GM23338 (cell line): ENCODE measurements at regions not wholly inside any gene's neighbourhood (a gene's known extent, or its start where the extent isn't known, plus 50 kb on each side); places are given as distances from the start of the nearest gene placed in this dataset.

Experiments
- ATAC-seq: fragments of 200-7000 bp; cut with Tn5 transposase; 3 replicates; pipeline ENCODE4 v1.9.1; 2020
- DNase-seq: peaks from one replicate; pipeline ENCODE4 v3.0.0-alpha.2; 2015; ENCODE audit warnings: low spot score
- H2AFZ ChIP-seq: fragments of 200-600 bp; sonication (generic); 2 replicates; pipeline ENCODE4 v1.8.0; 2016; ENCODE audit warnings: antibody characterized with exemption, mild to moderate bottlenecking, moderate library complexity
- H3F3A ChIP-seq: fragments of 200-600 bp; sonication (generic); replicated peaks from 2 replicates; pipeline ENCODE4 v1.8.0; 2017; ENCODE audit warnings: antibody characterized with exemption, mixed run types, low read depth
- H3K27ac ChIP-seq: fragments of 200-600 bp; sonication (generic); 2 replicates; pipeline ENCODE4 v1.6.1; 2016; ENCODE audit warnings: low read depth
- H3K27me3 ChIP-seq: fragments of 200-600 bp; sonication (generic); 2 replicates; pipeline ENCODE4 v1.8.0; 2016; ENCODE audit warnings: mild to moderate bottlenecking, mixed run types, moderate library complexity; ENCODE audit not compliant: insufficient read depth
- H3K36me3 ChIP-seq: fragments of 200-600 bp; sonication (generic); 2 replicates; pipeline ENCODE4 v1.8.0; 2016; ENCODE audit warnings: mild to moderate bottlenecking; ENCODE audit not compliant: insufficient read depth
- H3K4me1 ChIP-seq: fragments of 200-600 bp; sonication (generic); 2 replicates; pipeline ENCODE4 v1.8.0; 2016; ENCODE audit warnings: mild to moderate bottlenecking, moderate library complexity; ENCODE audit not compliant: insufficient read depth
- H3K4me2 ChIP-seq: fragments of 200-600 bp; sonication (generic); 2 replicates; pipeline ENCODE4 v1.7.1; 2017; ENCODE audit warnings: mixed run types
- H3K4me3 ChIP-seq: fragments of 200-600 bp; sonication (generic); 2 replicates; pipeline ENCODE4 v1.6.1; 2016; ENCODE audit warnings: mixed run types
- H3K79me2 ChIP-seq: fragments of 200-600 bp; sonication (generic); replicated peaks from 2 replicates; pipeline ENCODE4 v1.8.0; 2017; ENCODE audit warnings: mild to moderate bottlenecking; ENCODE audit not compliant: insufficient read depth
- H3K9me2 ChIP-seq: fragments of 200-600 bp; sonication (generic); 2 replicates; pipeline ENCODE4 v1.8.0; 2017; ENCODE audit not compliant: insufficient read depth
- H4K20me1 ChIP-seq: fragments of 200-600 bp; sonication (generic); replicated peaks from 2 replicates; pipeline ENCODE4 v1.8.0; 2017; ENCODE audit warnings: mild to moderate bottlenecking; ENCODE audit not compliant: insufficient read depth
- H3K27ac Mint-ChIP-seq: 2 replicates; pipeline ENCODE4 v1.8.0; 2020; ENCODE audit warnings: inconsistent platforms, mild to moderate bottlenecking, moderate library complexity, mixed read lengths
- H3K27me3 Mint-ChIP-seq: 3 replicates; pipeline ENCODE4 v1.8.0; 2022; ENCODE audit warnings: low read depth, mild to moderate bottlenecking, moderate library complexity, mixed read lengths, inconsistent platforms; ENCODE audit not compliant: insufficient read depth, poor library complexity
- H3K36me3 Mint-ChIP-seq: 3 replicates; pipeline ENCODE4 v1.8.0; 2021; ENCODE audit warnings: low read depth, mild to moderate bottlenecking, inconsistent platforms, moderate library complexity, mixed read lengths
- H3K4me1 Mint-ChIP-seq: 3 replicates; pipeline ENCODE4 v1.8.0; 2020; ENCODE audit warnings: mild to moderate bottlenecking, inconsistent platforms, mixed read lengths
- H3K4me3 Mint-ChIP-seq: 3 replicates; pipeline ENCODE4 v1.8.0; 2021; ENCODE audit warnings: moderate library complexity, mild to moderate bottlenecking, inconsistent platforms, mixed read lengths
- H3K9me3 Mint-ChIP-seq: 3 replicates; pipeline ENCODE4 v1.8.0; 2020; ENCODE audit warnings: moderate library complexity, mild to moderate bottlenecking, inconsistent platforms, mixed read lengths
- EZH2 ChIP-seq: fragments of 200-600 bp; sonication (generic); IDR thresholded peaks from one replicate; pipeline ENCODE4 v1.8.0; 2017; ENCODE audit warnings: antibody characterized with exemption, mild to moderate bottlenecking, low read depth; ENCODE audit not compliant: unreplicated experiment
- NANOG ChIP-seq: IDR thresholded peaks from 2 replicates; pipeline ENCODE4 v1.6.1; 2016; ENCODE audit warnings: antibody characterized with exemption, borderline replicate concordance
- POLR2AphosphoS5 ChIP-seq: IDR thresholded peaks from 2 replicates; pipeline ENCODE4 v1.6.1; 2016; ENCODE audit warnings: antibody characterized with exemption, low read depth
- ZNF114 ChIP-seq: fragments of 250-450 bp; sonication (Bioruptor Pico); IDR thresholded peaks from 2 replicates; pipeline ENCODE4 v1.5.0; 2020; ENCODE audit warnings: mild to moderate bottlenecking, moderate library complexity
- TF ChIP-seq, protein P1 (sequence below): IDR thresholded peaks from one replicate; pipeline ENCODE4 v1.6.1; 2018; ENCODE audit warnings: antibody characterized with exemption; ENCODE audit not compliant: unreplicated experiment
- TF ChIP-seq, protein P2 (sequence below): fragments of 250-450 bp; sonication (Bioruptor Pico); IDR thresholded peaks from 2 replicates; pipeline ENCODE4 v1.5.0; 2020; ENCODE audit warnings: mild to moderate bottlenecking, moderate library complexity
- TF ChIP-seq, protein P3 (sequence below), 2 experiments: fragments of 200-600 bp in 1 of 2; sonication (generic) in 1 of 2; conservative IDR thresholded peaks; 2 replicates each; pipeline versions ENCODE4 v1.5.1 to v1.6.1; 2016 to 2017; ENCODE audit warnings: antibody characterized with exemption in 2 of 2, low read depth in 2 of 2, mild to moderate bottlenecking in 2 of 2, moderate library complexity in 1 of 2

DNA sequence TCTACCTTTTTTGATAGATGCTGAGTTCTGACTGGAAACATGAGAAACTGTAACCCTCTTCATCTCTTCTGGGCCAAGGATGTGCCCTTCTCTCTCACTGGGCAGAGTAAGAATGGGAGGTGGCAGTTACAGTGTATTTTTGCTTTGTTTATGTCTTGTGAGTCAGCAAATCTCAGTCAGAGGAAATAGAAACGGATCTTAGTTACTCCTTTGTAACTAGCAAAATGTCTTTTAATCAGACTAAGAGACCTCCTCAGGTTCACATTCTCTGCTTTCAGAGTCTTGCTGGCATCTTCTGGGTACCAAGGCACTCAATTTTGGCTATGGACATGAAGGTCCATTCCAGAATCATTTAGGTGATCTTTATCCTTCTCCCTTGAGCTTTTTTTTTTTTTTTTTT lies 70.9 kb downstream of the HHEX start:
- no peaks in the 10 kb centered on the region for H4K20me1 ChIP-seq
- no peak for TF ChIP-seq POLR2AphosphoS5
- TF ChIP-seq NANOG, result no peak
- TF ChIP-seq, protein P1, sequence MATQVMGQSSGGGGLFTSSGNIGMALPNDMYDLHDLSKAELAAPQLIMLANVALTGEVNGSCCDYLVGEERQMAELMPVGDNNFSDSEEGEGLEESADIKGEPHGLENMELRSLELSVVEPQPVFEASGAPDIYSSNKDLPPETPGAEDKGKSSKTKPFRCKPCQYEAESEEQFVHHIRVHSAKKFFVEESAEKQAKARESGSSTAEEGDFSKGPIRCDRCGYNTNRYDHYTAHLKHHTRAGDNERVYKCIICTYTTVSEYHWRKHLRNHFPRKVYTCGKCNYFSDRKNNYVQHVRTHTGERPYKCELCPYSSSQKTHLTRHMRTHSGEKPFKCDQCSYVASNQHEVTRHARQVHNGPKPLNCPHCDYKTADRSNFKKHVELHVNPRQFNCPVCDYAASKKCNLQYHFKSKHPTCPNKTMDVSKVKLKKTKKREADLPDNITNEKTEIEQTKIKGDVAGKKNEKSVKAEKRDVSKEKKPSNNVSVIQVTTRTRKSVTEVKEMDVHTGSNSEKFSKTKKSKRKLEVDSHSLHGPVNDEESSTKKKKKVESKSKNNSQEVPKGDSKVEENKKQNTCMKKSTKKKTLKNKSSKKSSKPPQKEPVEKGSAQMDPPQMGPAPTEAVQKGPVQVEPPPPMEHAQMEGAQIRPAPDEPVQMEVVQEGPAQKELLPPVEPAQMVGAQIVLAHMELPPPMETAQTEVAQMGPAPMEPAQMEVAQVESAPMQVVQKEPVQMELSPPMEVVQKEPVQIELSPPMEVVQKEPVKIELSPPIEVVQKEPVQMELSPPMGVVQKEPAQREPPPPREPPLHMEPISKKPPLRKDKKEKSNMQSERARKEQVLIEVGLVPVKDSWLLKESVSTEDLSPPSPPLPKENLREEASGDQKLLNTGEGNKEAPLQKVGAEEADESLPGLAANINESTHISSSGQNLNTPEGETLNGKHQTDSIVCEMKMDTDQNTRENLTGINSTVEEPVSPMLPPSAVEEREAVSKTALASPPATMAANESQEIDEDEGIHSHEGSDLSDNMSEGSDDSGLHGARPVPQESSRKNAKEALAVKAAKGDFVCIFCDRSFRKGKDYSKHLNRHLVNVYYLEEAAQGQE, result no peak
- TF ChIP-seq, protein P2, sequence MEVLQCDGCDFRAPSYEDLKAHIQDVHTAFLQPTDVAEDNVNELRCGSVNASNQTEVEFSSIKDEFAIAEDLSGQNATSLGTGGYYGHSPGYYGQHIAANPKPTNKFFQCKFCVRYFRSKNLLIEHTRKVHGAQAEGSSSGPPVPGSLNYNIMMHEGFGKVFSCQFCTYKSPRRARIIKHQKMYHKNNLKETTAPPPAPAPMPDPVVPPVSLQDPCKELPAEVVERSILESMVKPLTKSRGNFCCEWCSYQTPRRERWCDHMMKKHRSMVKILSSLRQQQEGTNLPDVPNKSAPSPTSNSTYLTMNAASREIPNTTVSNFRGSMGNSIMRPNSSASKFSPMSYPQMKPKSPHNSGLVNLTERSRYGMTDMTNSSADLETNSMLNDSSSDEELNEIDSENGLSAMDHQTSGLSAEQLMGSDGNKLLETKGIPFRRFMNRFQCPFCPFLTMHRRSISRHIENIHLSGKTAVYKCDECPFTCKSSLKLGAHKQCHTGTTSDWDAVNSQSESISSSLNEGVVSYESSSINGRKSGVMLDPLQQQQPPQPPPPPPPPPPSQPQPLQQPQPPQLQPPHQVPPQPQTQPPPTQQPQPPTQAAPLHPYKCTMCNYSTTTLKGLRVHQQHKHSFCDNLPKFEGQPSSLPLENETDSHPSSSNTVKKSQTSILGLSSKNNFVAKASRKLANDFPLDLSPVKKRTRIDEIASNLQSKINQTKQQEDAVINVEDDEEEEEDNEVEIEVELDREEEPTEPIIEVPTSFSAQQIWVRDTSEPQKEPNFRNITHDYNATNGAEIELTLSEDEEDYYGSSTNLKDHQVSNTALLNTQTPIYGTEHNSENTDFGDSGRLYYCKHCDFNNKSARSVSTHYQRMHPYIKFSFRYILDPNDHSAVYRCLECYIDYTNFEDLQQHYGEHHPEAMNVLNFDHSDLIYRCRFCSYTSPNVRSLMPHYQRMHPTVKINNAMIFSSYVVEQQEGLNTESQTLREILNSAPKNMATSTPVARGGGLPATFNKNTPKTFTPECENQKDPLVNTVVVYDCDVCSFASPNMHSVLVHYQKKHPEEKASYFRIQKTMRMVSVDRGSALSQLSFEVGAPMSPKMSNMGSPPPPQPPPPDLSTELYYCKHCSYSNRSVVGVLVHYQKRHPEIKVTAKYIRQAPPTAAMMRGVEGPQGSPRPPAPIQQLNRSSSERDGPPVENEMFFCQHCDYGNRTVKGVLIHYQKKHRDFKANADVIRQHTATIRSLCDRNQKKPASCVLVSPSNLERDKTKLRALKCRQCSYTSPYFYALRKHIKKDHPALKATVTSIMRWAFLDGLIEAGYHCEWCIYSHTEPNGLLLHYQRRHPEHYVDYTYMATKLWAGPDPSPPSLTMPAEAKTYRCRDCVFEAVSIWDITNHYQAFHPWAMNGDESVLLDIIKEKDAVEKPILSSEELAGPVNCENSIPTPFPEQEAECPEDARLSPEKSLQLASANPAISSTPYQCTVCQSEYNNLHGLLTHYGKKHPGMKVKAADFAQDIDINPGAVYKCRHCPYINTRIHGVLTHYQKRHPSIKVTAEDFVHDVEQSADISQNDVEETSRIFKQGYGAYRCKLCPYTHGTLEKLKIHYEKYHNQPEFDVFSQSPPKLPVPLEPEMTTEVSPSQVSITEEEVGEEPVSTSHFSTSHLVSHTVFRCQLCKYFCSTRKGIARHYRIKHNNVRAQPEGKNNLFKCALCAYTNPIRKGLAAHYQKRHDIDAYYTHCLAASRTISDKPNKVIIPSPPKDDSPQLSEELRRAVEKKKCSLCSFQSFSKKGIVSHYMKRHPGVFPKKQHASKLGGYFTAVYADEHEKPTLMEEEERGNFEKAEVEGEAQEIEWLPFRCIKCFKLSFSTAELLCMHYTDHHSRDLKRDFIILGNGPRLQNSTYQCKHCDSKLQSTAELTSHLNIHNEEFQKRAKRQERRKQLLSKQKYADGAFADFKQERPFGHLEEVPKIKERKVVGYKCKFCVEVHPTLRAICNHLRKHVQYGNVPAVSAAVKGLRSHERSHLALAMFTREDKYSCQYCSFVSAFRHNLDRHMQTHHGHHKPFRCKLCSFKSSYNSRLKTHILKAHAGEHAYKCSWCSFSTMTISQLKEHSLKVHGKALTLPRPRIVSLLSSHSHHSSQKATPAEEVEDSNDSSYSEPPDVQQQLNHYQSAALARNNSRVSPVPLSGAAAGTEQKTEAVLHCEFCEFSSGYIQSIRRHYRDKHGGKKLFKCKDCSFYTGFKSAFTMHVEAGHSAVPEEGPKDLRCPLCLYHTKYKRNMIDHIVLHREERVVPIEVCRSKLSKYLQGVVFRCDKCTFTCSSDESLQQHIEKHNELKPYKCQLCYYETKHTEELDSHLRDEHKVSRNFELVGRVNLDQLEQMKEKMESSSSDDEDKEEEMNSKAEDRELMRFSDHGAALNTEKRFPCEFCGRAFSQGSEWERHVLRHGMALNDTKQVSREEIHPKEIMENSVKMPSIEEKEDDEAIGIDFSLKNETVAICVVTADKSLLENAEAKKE (CRISPR knock-in tag), result no peak
- TF ChIP-seq EZH2, result no peak
- no peak for TF ChIP-seq ZNF114
- TF ChIP-seq, protein P3, sequence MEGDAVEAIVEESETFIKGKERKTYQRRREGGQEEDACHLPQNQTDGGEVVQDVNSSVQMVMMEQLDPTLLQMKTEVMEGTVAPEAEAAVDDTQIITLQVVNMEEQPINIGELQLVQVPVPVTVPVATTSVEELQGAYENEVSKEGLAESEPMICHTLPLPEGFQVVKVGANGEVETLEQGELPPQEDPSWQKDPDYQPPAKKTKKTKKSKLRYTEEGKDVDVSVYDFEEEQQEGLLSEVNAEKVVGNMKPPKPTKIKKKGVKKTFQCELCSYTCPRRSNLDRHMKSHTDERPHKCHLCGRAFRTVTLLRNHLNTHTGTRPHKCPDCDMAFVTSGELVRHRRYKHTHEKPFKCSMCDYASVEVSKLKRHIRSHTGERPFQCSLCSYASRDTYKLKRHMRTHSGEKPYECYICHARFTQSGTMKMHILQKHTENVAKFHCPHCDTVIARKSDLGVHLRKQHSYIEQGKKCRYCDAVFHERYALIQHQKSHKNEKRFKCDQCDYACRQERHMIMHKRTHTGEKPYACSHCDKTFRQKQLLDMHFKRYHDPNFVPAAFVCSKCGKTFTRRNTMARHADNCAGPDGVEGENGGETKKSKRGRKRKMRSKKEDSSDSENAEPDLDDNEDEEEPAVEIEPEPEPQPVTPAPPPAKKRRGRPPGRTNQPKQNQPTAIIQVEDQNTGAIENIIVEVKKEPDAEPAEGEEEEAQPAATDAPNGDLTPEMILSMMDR (conservative IDR thresholded peaks at IDR 0.05; ENCODE audit: low read depth in 2 of 2), result no peak
- H3K4me2 ChIP-seq, result no peak overlapping the region
- H3K4me3 ChIP-seq, result no peak overlapping the region
- H3K36me3 Mint-ChIP-seq, result no peaks in the 10 kb centered on the region
- no peaks in the 10 kb centered on the region for H3K36me3 ChIP-seq
- H3K27me3 ChIP-seq, result no peaks in the 10 kb centered on the region
- no peaks in the 10 kb centered on the region for H3K9me2 ChIP-seq
- peaks cover 11% of the 10 kb centered on the region; the same call in 1 of the 2 replicates for H3K4me1 ChIP-seq
- H3K27ac ChIP-seq, result no peak overlapping the region
- 0 out of 2 replicates have a peak overlapping the region, but pooled peaks have one; percentile 53 for H3K27ac Mint-ChIP-seq
- H3F3A ChIP-seq, result no peaks in the 10 kb centered on the region
- ATAC-seq (no peak), DNase-seq (no peak)
- H3K27me3 Mint-ChIP-seq, result peaks cover 4% of the 10 kb centered on the region
- H3K4me1 Mint-ChIP-seq, result peaks cover 17% of the 10 kb centered on the region
- H3K79me2 ChIP-seq, result no peaks in the 10 kb centered on the region
- no peaks in the 10 kb centered on the region for H3K9me3 Mint-ChIP-seq
- H2AFZ ChIP-seq, result peak overlapping the region; percentile 95
- H3K4me3 Mint-ChIP-seq, result no peak overlapping the region
